ENCODE measurements at regions not wholly inside any gene's neighbourhood (a gene's known extent, or its start where the extent isn't known, plus 50 kb on each side); places are given as distances from the start of the nearest gene placed in this dataset.

GRCh38 chr7:46451846-46452245, 530.8 kb upstream of the IGFBP3 start:
- no peaks in the 10 kb centered on the region for H3K36me3 ChIP-seq (ENCODE audit: control insufficient read depth in 2 of 2, extremely low read depth in 1 of 2, insufficient read depth in 1 of 2, low read length in 1 of 2)
- CTCF ChIA-PET = no interaction called here
- peaks cover 3% of the 10 kb centered on the region for H3K9me3 ChIP-seq
- H3K4me3 ChIP-seq (ENCODE audit: control insufficient read depth in 1 of 2, extremely low read depth in 1 of 2, low read length in 1 of 2) = no peak overlapping the region
- no peak overlapping the region for H3K27ac ChIP-seq (ENCODE audit: low read length)
- H3K36me3 Mint-ChIP-seq = no peaks in the 10 kb centered on the region
- H3K4me1 ChIP-seq (ENCODE audit: control insufficient read depth in 1 of 2, extremely low read depth in 1 of 2, insufficient read depth in 2 of 2, low read length in 2 of 2) = no peaks in the 10 kb centered on the region
- no peak overlapping the region for H3K27ac Mint-ChIP-seq
- no peak overlapping the region for H3K4me3 Mint-ChIP-seq
- no peak for ATAC-seq (replicated peaks in 1 of 4)
- H3K27me3 ChIP-seq (replicated peaks in 1 of 2; ENCODE audit: control insufficient read depth in 2 of 2, extremely low read depth in 1 of 2, insufficient read depth in 2 of 2, low read length in 1 of 2) = no peaks in the 10 kb centered on the region
- H3K4me1 Mint-ChIP-seq = no peaks in the 10 kb centered on the region
- POLR2A ChIA-PET = no interaction called here
- H3K27me3 Mint-ChIP-seq = no peaks in the 10 kb centered on the region
- DNase-seq = no peak
- H3K9me3 Mint-ChIP-seq = peaks cover 9 to 18% (median 15%) of the 10 kb centered on the region in 3 donors

DNA sequence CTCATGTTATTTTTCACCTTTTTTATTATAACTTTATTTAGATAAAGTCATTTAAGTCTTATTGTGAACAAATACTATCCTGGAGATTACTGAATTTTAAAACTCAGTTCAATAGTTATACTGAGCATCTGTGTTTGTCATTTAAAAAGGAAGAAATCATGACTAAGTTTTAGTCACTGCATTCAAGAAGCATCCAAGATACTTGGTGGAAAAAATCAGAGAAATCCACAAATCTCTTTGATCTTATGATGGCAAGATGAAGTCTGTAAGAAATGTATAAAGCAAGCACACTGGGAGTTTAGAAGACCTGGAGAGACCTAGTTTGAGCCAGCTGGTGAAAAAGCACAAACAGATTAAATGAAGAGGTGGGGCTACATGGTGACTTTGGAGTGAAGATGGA, 529.8 kb upstream of the IGFBP3 start:
- H3K36me3 Mint-ChIP-seq = no peaks in the 10 kb centered on the region
- ATAC-seq (replicated peaks in 1 of 4) = no peak
- H3K27ac Mint-ChIP-seq = no peak overlapping the region
- H3K9me3 ChIP-seq = peaks cover 3% of the 10 kb centered on the region
- no peak for DNase-seq
- H3K27me3 Mint-ChIP-seq = no peaks in the 10 kb centered on the region
- H3K4me3 Mint-ChIP-seq = no peak overlapping the region
- H3K27ac ChIP-seq (ENCODE audit: low read length) = no peak overlapping the region
- H3K36me3 ChIP-seq (ENCODE audit: control insufficient read depth in 2 of 2, extremely low read depth in 1 of 2, insufficient read depth in 1 of 2, low read length in 1 of 2) = no peaks in the 10 kb centered on the region
- H3K9me3 Mint-ChIP-seq = peaks cover 9 to 24% (median 15%) of the 10 kb centered on the region in 3 donors
- ChIA-PET POLR2A (no interaction called here), CTCF (no interaction called here)
- H3K4me3 ChIP-seq (ENCODE audit: control insufficient read depth in 1 of 2, extremely low read depth in 1 of 2, low read length in 1 of 2) = no peak overlapping the region
- no peaks in the 10 kb centered on the region for H3K4me1 Mint-ChIP-seq
- no peaks in the 10 kb centered on the region for H3K27me3 ChIP-seq (replicated peaks in 1 of 2; ENCODE audit: control insufficient read depth in 2 of 2, extremely low read depth in 1 of 2, insufficient read depth in 2 of 2, low read length in 1 of 2)
- H3K4me1 ChIP-seq (ENCODE audit: control insufficient read depth in 1 of 2, extremely low read depth in 1 of 2, insufficient read depth in 2 of 2, low read length in 2 of 2) = no peaks in the 10 kb centered on the region

- no CpG with 5 or more reads among the region's 2 CpGs for WGBS (ENCODE audit: insufficient coverage)
- Histone ChIP-seq H3K27ac (ENCODE audit: low read length) (no peak overlapping the region), H3K9me3 (peaks cover 3% of the 10 kb centered on the region), H3K27me3 (replicated peaks in 1 of 2; ENCODE audit: control insufficient read depth in 2 of 2, extremely low read depth in 1 of 2, insufficient read depth in 2 of 2, low read length in 1 of 2) (no peaks in the 10 kb centered on the region), H3K36me3 (ENCODE audit: control insufficient read depth in 2 of 2, extremely low read depth in 1 of 2, insufficient read depth in 1 of 2, low read length in 1 of 2) (no peaks in the 10 kb centered on the region), H3K4me1 (ENCODE audit: control insufficient read depth in 1 of 2, extremely low read depth in 1 of 2, insufficient read depth in 2 of 2, low read length in 2 of 2) (no peaks in the 10 kb centered on the region), H3K4me3 (ENCODE audit: control insufficient read depth in 1 of 2, extremely low read depth in 1 of 2, low read length in 1 of 2) (no peak overlapping the region)
- no peaks in the 10 kb centered on the region for H3K27me3 Mint-ChIP-seq
- no peak overlapping the region for H3K4me3 Mint-ChIP-seq
- no peaks in the 10 kb centered on the region for H3K36me3 Mint-ChIP-seq
- ATAC-seq (replicated peaks in 1 of 4) (no peak), DNase-seq (no peak)
- H3K27ac Mint-ChIP-seq = no peak overlapping the region
- H3K4me1 Mint-ChIP-seq = no peaks in the 10 kb centered on the region
- ChIA-PET CTCF (no interaction called here), POLR2A (no interaction called here)
- H3K9me3 Mint-ChIP-seq = peaks cover 9 to 28% (median 15%) of the 10 kb centered on the region in 3 donors
Observed at GRCh38 chr7:46450425-46450824, 529.4 kb upstream of the IGFBP3 start.

- no peaks in the 10 kb centered on the region for H3K27me3 Mint-ChIP-seq
- Histone ChIP-seq H3K27me3 (replicated peaks in 1 of 2; ENCODE audit: control insufficient read depth in 2 of 2, extremely low read depth in 1 of 2, insufficient read depth in 2 of 2, low read length in 1 of 2) (no peaks in the 10 kb centered on the region), H3K4me1 (ENCODE audit: control insufficient read depth in 1 of 2, extremely low read depth in 1 of 2, insufficient read depth in 2 of 2, low read length in 2 of 2) (no peaks in the 10 kb centered on the region), H3K4me3 (ENCODE audit: control insufficient read depth in 1 of 2, extremely low read depth in 1 of 2, low read length in 1 of 2) (no peak overlapping the region), H3K9me3 (peaks cover 3% of the 10 kb centered on the region), H3K36me3 (ENCODE audit: control insufficient read depth in 2 of 2, extremely low read depth in 1 of 2, insufficient read depth in 1 of 2, low read length in 1 of 2) (no peaks in the 10 kb centered on the region), H3K27ac (ENCODE audit: low read length) (no peak overlapping the region)
- H3K27ac Mint-ChIP-seq = no peak overlapping the region
- DNase-seq (no peak), ATAC-seq (replicated peaks in 1 of 4) (no peak)
- peaks cover 5 to 22% (median 15%) of the 10 kb centered on the region in 3 donors for H3K9me3 Mint-ChIP-seq
- CTCF ChIA-PET = no interaction called here
- no peaks in the 10 kb centered on the region for H3K36me3 Mint-ChIP-seq
- POLR2A ChIA-PET = no interaction called here
- H3K4me3 Mint-ChIP-seq = no peak overlapping the region
- no peaks in the 10 kb centered on the region for H3K4me1 Mint-ChIP-seq
- WGBS (ENCODE audit: insufficient coverage) = no CpG with 5 or more reads among the region's 2 CpGs
Observed at GRCh38 chr7:46449743-46450142, 528.7 kb upstream of the IGFBP3 start.

- Histone ChIP-seq H3K4me3 (ENCODE audit: control insufficient read depth in 1 of 2, extremely low read depth in 1 of 2, low read length in 1 of 2) (no peak overlapping the region), H3K4me1 (ENCODE audit: control insufficient read depth in 1 of 2, extremely low read depth in 1 of 2, insufficient read depth in 2 of 2, low read length in 2 of 2) (no peaks in the 10 kb centered on the region), H3K27me3 (replicated peaks in 1 of 2; ENCODE audit: control insufficient read depth in 2 of 2, extremely low read depth in 1 of 2, insufficient read depth in 2 of 2, low read length in 1 of 2) (no peaks in the 10 kb centered on the region), H3K9me3 (no peaks in the 10 kb centered on the region), H3K36me3 (ENCODE audit: control insufficient read depth in 2 of 2, extremely low read depth in 1 of 2, insufficient read depth in 1 of 2, low read length in 1 of 2) (no peaks in the 10 kb centered on the region), H3K27ac (ENCODE audit: low read length) (no peak overlapping the region)
- WGBS (ENCODE audit: insufficient coverage) = 88% methylated on average over 3 of the region's 5 CpGs
- H3K9me3 Mint-ChIP-seq = peaks cover 5 to 30% (median 16%) of the 10 kb centered on the region in 3 donors
- ChIA-PET CTCF (no interaction called here), POLR2A (no interaction called here)
- H3K4me1 Mint-ChIP-seq = no peaks in the 10 kb centered on the region
- no peak overlapping the region for H3K27ac Mint-ChIP-seq
- DNase-seq (no peak), ATAC-seq (replicated peaks in 1 of 4) (no peak)
- H3K27me3 Mint-ChIP-seq = no peaks in the 10 kb centered on the region
- H3K4me3 Mint-ChIP-seq = no peak overlapping the region
- no peaks in the 10 kb centered on the region for H3K36me3 Mint-ChIP-seq
Observed at GRCh38 chr7:46448478-46448877, 527.4 kb upstream of the IGFBP3 start.

DNA sequence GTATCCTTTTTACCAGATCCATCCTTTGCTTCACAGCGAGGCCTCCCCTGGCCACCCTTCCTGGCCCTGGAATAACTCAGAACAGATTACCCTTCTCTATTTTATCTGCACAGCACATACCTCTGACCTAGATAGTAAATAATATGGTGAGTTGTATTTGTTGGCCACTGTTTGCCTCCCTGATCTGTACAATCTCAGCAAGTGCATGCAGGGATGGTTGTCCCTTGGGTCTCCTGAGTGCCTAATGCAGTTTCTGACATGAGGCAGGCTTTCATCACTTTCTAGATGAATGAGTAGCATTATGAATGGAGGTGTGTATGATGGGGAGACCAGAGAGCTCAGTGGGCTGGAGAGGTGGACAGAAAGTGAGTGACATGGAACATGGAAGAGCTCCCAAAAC, 525.1 kb upstream of the IGFBP3 start:
- Mint-ChIP-seq H3K27ac (no peak overlapping the region), H3K9me3 (peaks cover 12 to 28% (median 14%) of the 10 kb centered on the region in 3 donors)
- CTCF ChIA-PET = no interaction called here

GRCh38 chr7:46444256-46444655, 523.2 kb upstream of the IGFBP3 start:
- Mint-ChIP-seq H3K4me1 (no peaks in the 10 kb centered on the region), H3K4me3 (no peak overlapping the region), H3K27me3 (no peaks in the 10 kb centered on the region), H3K36me3 (no peaks in the 10 kb centered on the region), H3K27ac (no peak overlapping the region), H3K9me3 (peaks cover 9 to 26% (median 10%) of the 10 kb centered on the region in 3 donors)
- WGBS (ENCODE audit: insufficient coverage) = 25% methylated on average over 1 of the region's 3 CpGs
- no peak overlapping the region for H3K4me3 ChIP-seq (ENCODE audit: control insufficient read depth in 1 of 2, extremely low read depth in 1 of 2, low read length in 1 of 2)
- no peaks in the 10 kb centered on the region for H3K36me3 ChIP-seq (ENCODE audit: control insufficient read depth in 2 of 2, extremely low read depth in 1 of 2, insufficient read depth in 1 of 2, low read length in 1 of 2)
- no peaks in the 10 kb centered on the region for H3K9me3 ChIP-seq
- ChIA-PET POLR2A (no interaction called here), CTCF (no interaction called here)
- no peak overlapping the region for H3K27ac ChIP-seq (ENCODE audit: low read length)
- ATAC-seq (replicated peaks in 1 of 4) (no peak), DNase-seq (no peak)
- H3K27me3 ChIP-seq (replicated peaks in 1 of 2; ENCODE audit: control insufficient read depth in 2 of 2, extremely low read depth in 1 of 2, insufficient read depth in 2 of 2, low read length in 1 of 2) = no peaks in the 10 kb centered on the region
- no peaks in the 10 kb centered on the region for H3K4me1 ChIP-seq (ENCODE audit: control insufficient read depth in 1 of 2, extremely low read depth in 1 of 2, insufficient read depth in 2 of 2, low read length in 2 of 2)

More for the DNA sequence above, 525.1 kb upstream of the IGFBP3 start:
- H3K36me3 ChIP-seq (ENCODE audit: control insufficient read depth in 2 of 2, extremely low read depth in 1 of 2, insufficient read depth in 1 of 2, low read length in 1 of 2) = no peaks in the 10 kb centered on the region
- Mint-ChIP-seq H3K4me3 (no peak overlapping the region), H3K36me3 (no peaks in the 10 kb centered on the region), H3K27me3 (no peaks in the 10 kb centered on the region), H3K4me1 (no peaks in the 10 kb centered on the region)
- no peak overlapping the region for H3K27ac ChIP-seq (ENCODE audit: low read length)
- H3K4me1 ChIP-seq (ENCODE audit: control insufficient read depth in 1 of 2, extremely low read depth in 1 of 2, insufficient read depth in 2 of 2, low read length in 2 of 2) = no peaks in the 10 kb centered on the region
- no peak for DNase-seq
- POLR2A ChIA-PET = no interaction called here
- H3K27me3 ChIP-seq (replicated peaks in 1 of 2; ENCODE audit: control insufficient read depth in 2 of 2, extremely low read depth in 1 of 2, insufficient read depth in 2 of 2, low read length in 1 of 2) = no peaks in the 10 kb centered on the region
- H3K4me3 ChIP-seq (ENCODE audit: control insufficient read depth in 1 of 2, extremely low read depth in 1 of 2, low read length in 1 of 2) = no peak overlapping the region
- no peaks in the 10 kb centered on the region for H3K9me3 ChIP-seq
- ATAC-seq (replicated peaks in 1 of 4) = no peak
- WGBS (ENCODE audit: insufficient coverage) = no CpG with 5 or more reads among the region's 1 CpG

All from T-cell (primary cell).